B cell (primary cell): ENCODE measurements at regions not wholly inside any gene's neighbourhood (a gene's known extent, or its start where the extent isn't known, plus 50 kb on each side); places are given as distances from the start of the nearest gene placed in this dataset.

Experiments
- ATAC-seq: fragments of 200-7000 bp; cut with Tn5 transposase; one replicate; pipeline ENCODE4 v1.10.0; 2021; ENCODE audit warnings: low read depth, mild to moderate bottlenecking, moderate number of reproducible peaks, moderate library complexity
- CTCF ChIA-PET: fragments of 350-600 bp; sonication (Branson Sonifier 250); formaldehyde crosslinking; loops from one replicate; lab custom pipeline; 2021; ENCODE audit warnings: antibody characterized with exemption, inconsistent platforms; lab: Charles Lee
- POLR2A ChIA-PET: fragments of 350-600 bp; sonication (Branson Sonifier 250); formaldehyde crosslinking; loops from one replicate; lab custom pipeline; 2021; ENCODE audit warnings: antibody characterized with exemption; lab: Charles Lee
- DNase-seq: peaks from one replicate; pipeline ENCODE4 v3.0.0; 2013
- H2AFZ ChIP-seq: 2 replicates; pipeline ENCODE4 v1.6.1; 2012; ENCODE audit warnings: mild to moderate bottlenecking, low read depth, low read length; ENCODE audit not compliant: insufficient read depth, poor library complexity, severe bottlenecking
- H3K27ac ChIP-seq, 2 donors: 1 replicate in 1 of 2; 2 replicates in 1 of 2; pipeline ENCODE4 v1.5.1; 2012 to 2013; ENCODE audit warnings: low read length in 2 of 2, mild to moderate bottlenecking in 2 of 2, moderate library complexity in 1 of 2
- H3K27me3 ChIP-seq, 4 experiments: fragments of 200-600 bp in 1 of 4; sonication (generic) in 1 of 4; replicated peaks in 1 of 4; 1 replicate in 2 of 4; 2 replicates in 2 of 4; pipeline versions ENCODE4 v1.6.1 to v1.7.0; 2013 to 2016; ENCODE audit warnings: low read length in 3 of 4, mild to moderate bottlenecking in 2 of 4, mixed read lengths in 1 of 4, moderate library complexity in 1 of 4; ENCODE audit not compliant: insufficient read depth in 4 of 4, control insufficient read depth in 3 of 4; ENCODE audit errors: control extremely low read depth in 1 of 4
- H3K36me3 ChIP-seq, 2 experiments: replicated peaks in 1 of 2; 1 replicate in 1 of 2; 2 replicates in 1 of 2; pipeline versions ENCODE4 v1.6.1 to v1.7.1; 2013; ENCODE audit warnings: low read length in 1 of 2; ENCODE audit not compliant: insufficient read depth in 2 of 2, control insufficient read depth in 1 of 2; ENCODE audit errors: control extremely low read depth in 1 of 2, extremely low read depth in 1 of 2
- H3K4me1 ChIP-seq, 2 donors: fragments of 200-600 bp in 1 of 2; sonication (generic) in 1 of 2; 1 replicate in 1 of 2; 2 replicates in 1 of 2; pipeline versions ENCODE4 v1.5.1 to v1.6.1; 2013 to 2017; ENCODE audit warnings: low read length in 2 of 2; ENCODE audit not compliant: control insufficient read depth in 2 of 2, insufficient read depth in 2 of 2
- H3K4me2 ChIP-seq: replicated peaks from 2 replicates; pipeline ENCODE3; 2012; ENCODE audit warnings: mild to moderate bottlenecking, low read depth, low read length; ENCODE audit not compliant: poor library complexity, severe bottlenecking
- H3K4me3 ChIP-seq, 5 experiments: fragments of 200-600 bp in 1 of 5; sonication (generic) in 1 of 5; 1 replicate in 3 of 5; 2 replicates in 2 of 5; pipeline versions ENCODE4 v1.5.1 to v1.7.0; 2011 to 2016; ENCODE audit warnings: low read length in 4 of 5, mild to moderate bottlenecking in 4 of 5, low read depth in 2 of 5, control low read depth in 1 of 5, moderate library complexity in 1 of 5; ENCODE audit not compliant: insufficient read depth in 1 of 5; ENCODE audit errors: control extremely low read depth in 1 of 5, extremely low read depth in 1 of 5
- H3K79me2 ChIP-seq: fragments of 200-600 bp; sonication (generic); one replicate; pipeline ENCODE4 v1.6.0; 2016; ENCODE audit warnings: low read length; ENCODE audit not compliant: control insufficient read depth, insufficient read depth
- H3K9ac ChIP-seq: fragments of 200-600 bp; sonication (generic); 2 replicates; pipeline ENCODE4 v1.6.1; 2017; ENCODE audit warnings: mild to moderate bottlenecking, low read length, moderate library complexity
- H3K9me3 ChIP-seq, 3 donors: one replicate each; pipeline versions ENCODE4 v1.6.1 to v1.7.1; 2013; ENCODE audit warnings: low read length in 2 of 3; ENCODE audit not compliant: control insufficient read depth in 2 of 3, insufficient read depth in 1 of 3; ENCODE audit errors: control extremely low read depth in 1 of 3
- H4K20me1 ChIP-seq: 2 replicates; pipeline ENCODE4 v1.6.0; 2012; ENCODE audit warnings: mild to moderate bottlenecking, low read length; ENCODE audit not compliant: insufficient read depth, control insufficient read depth, poor library complexity, severe bottlenecking
- H3K27ac Mint-ChIP-seq: one replicate; pipeline ENCODE4 v1.8.0; 2021; ENCODE audit warnings: mixed read lengths
- H3K27me3 Mint-ChIP-seq: one replicate; pipeline ENCODE4 v1.8.0; 2021; ENCODE audit warnings: mixed read lengths
- H3K4me1 Mint-ChIP-seq: one replicate; pipeline ENCODE4 v1.8.0; 2021; ENCODE audit warnings: mixed read lengths
- H3K4me3 Mint-ChIP-seq: one replicate; pipeline ENCODE4 v1.8.0; 2021; ENCODE audit warnings: mixed read lengths
- H3K9me3 Mint-ChIP-seq: one replicate; pipeline ENCODE4 v1.8.0; 2022; ENCODE audit warnings: mixed read lengths; ENCODE audit not compliant: insufficient read depth
- EZH2 ChIP-seq: IDR thresholded peaks from 2 replicates; pipeline ENCODE4 v1.6.1; 2012; ENCODE audit warnings: borderline replicate concordance, low read depth, mild to moderate bottlenecking, moderate library complexity, low read length; ENCODE audit not compliant: insufficient read depth, poor library complexity, severe bottlenecking
- WGBS: methylation state at CpG from one replicate; pipeline ENCODE4 v1.1.5; 2013; ENCODE audit warnings: missing lambda C conversion rate; ENCODE audit not compliant: insufficient coverage; 5-methylcytosine and 5-hydroxymethylcytosine counted together
- intact Hi-C: fragments of 100-400 bp; cut with micrococcal nuclease; formaldehyde crosslinking; loops from one replicate; pipeline ENCODE4 v1.10.0; 2022
- TF ChIP-seq, protein P1 (sequence below): fragments of 200-600 bp; IDR thresholded peaks from one replicate; pipeline ENCODE4 v1.8.0; 2022; ENCODE audit warnings: antibody characterized with exemption, mild to moderate bottlenecking

DNA sequence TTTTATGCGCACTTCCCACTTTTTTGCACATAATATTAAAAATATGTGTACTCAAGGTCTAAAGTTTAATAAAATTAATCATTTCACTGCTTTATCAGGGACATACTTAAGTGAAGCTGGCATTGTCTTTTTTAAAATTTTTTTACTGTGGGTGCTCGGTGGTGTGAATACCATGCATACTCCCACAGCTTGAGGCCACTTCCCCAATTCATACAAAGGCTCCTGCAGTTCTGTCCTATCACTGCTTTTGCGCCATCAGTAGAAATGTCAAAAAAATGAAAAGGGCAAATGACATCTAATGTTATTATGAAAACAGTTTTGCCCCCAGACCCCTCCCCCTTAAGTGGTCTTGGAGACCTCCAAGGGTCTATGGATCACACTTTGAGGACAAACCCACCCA is 464.1 kb upstream of the ARID1B start:
- H3K27me3 Mint-ChIP-seq: no peaks in the 10 kb centered on the region
- POLR2A ChIA-PET: no interaction called here
- no CpG with 5 or more reads among the region's 3 CpGs for WGBS

DNA sequence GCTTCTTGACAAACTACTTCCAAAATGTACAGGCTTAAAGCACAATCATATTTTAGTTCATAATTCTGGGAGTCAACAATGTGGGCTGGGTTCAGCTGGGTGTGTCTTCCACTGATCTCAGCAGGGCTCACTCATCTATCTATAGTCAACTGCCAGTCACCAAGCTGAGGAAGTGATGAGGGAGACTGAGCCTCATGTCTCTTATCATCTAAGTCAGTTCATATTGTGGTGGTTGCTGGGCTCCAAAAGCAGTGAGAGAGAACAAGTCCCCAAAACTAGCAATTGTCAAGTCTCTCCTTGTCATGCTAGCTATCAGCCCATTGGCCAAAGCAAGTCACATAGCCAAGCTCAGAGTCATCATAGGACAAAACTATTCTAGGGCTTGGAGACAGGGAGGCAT is 465.9 kb upstream of the ARID1B start:
- no peaks in the 10 kb centered on the region for H3K36me3 ChIP-seq
- no peaks in the 10 kb centered on the region for H3K27me3 ChIP-seq
- no peak overlapping the region for H3K4me2 ChIP-seq
- no peak overlapping the region for H3K9ac ChIP-seq
- ChIA-PET CTCF (no interaction called here), POLR2A (no interaction called here)
- no peak overlapping the region for H3K27ac ChIP-seq
- TF ChIP-seq EZH2: no peak
- TF ChIP-seq, protein P1, sequence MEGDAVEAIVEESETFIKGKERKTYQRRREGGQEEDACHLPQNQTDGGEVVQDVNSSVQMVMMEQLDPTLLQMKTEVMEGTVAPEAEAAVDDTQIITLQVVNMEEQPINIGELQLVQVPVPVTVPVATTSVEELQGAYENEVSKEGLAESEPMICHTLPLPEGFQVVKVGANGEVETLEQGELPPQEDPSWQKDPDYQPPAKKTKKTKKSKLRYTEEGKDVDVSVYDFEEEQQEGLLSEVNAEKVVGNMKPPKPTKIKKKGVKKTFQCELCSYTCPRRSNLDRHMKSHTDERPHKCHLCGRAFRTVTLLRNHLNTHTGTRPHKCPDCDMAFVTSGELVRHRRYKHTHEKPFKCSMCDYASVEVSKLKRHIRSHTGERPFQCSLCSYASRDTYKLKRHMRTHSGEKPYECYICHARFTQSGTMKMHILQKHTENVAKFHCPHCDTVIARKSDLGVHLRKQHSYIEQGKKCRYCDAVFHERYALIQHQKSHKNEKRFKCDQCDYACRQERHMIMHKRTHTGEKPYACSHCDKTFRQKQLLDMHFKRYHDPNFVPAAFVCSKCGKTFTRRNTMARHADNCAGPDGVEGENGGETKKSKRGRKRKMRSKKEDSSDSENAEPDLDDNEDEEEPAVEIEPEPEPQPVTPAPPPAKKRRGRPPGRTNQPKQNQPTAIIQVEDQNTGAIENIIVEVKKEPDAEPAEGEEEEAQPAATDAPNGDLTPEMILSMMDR: no peak
- ATAC-seq: no peak
- H2AFZ ChIP-seq: no peak overlapping the region
- H3K4me1 Mint-ChIP-seq: no peaks in the 10 kb centered on the region
- H4K20me1 ChIP-seq: no peaks in the 10 kb centered on the region
- no peak for DNase-seq
- no peaks in the 10 kb centered on the region for H3K4me1 ChIP-seq
- intact Hi-C loops: no loop called here
- no peaks in the 10 kb centered on the region for H3K9me3 Mint-ChIP-seq
- H3K27me3 Mint-ChIP-seq: no peaks in the 10 kb centered on the region
- H3K9me3 ChIP-seq: no peaks in the 10 kb centered on the region
- H3K27ac Mint-ChIP-seq: no peak overlapping the region
- H3K4me3 Mint-ChIP-seq: no peak overlapping the region
- no peak overlapping the region for H3K4me3 ChIP-seq
- H3K79me2 ChIP-seq: no peaks in the 10 kb centered on the region

More for the DNA sequence above, 464.1 kb upstream of the ARID1B start:
- no peak overlapping the region for H3K4me3 Mint-ChIP-seq
- intact Hi-C loops: no loop called here
- H3K4me1 ChIP-seq: no peaks in the 10 kb centered on the region
- H3K9me3 ChIP-seq: no peaks in the 10 kb centered on the region
- H3K27ac ChIP-seq: no peak overlapping the region
- H3K27me3 ChIP-seq: no peaks in the 10 kb centered on the region
- no peak for ATAC-seq
- no peak overlapping the region for H3K27ac Mint-ChIP-seq
- H3K4me2 ChIP-seq: no peak overlapping the region
- CTCF ChIA-PET: no interaction called here
- H3K4me3 ChIP-seq: no peak overlapping the region
- TF ChIP-seq, protein P1: no peak
- no peak for TF ChIP-seq EZH2
- no peak overlapping the region for H2AFZ ChIP-seq
- no peaks in the 10 kb centered on the region for H3K36me3 ChIP-seq
- no peaks in the 10 kb centered on the region for H3K79me2 ChIP-seq
- H4K20me1 ChIP-seq: no peaks in the 10 kb centered on the region
- H3K9me3 Mint-ChIP-seq: no peaks in the 10 kb centered on the region
- H3K9ac ChIP-seq: no peak overlapping the region
- no peak for DNase-seq
- no peaks in the 10 kb centered on the region for H3K4me1 Mint-ChIP-seq
